ENCODE measurements at regions not wholly inside any gene's neighbourhood (a gene's known extent, or its start where the extent isn't known, plus 50 kb on each side); places are given as distances from the start of the nearest gene placed in this dataset.
A peak's percentile ranks its signal among the peaks of the same experiment; 100 is the strongest.

DNA sequence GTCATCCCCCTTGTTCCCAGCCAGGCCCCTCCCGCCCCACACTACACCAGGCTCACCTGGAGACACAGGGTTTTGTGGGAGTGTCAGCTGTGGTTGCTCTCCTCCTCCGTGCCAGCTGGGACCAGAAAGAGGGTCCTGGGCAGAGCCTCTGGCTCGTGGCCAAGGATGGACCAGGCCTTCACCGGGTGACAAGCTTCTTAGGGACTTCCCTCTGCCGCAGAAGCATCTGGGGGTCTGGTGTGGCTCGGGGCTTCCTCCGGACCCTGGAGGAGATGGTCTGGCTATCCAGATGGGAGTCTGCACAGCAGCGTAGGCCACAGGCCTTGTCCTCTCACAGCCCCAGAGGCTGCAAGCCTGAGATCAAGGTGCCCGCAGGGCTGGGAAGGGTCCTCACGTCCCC, 63.8 kb upstream of the CFAP46 start:
- Histone ChIP-seq H3K9ac (ENCODE audit: low read length in 2 of 2) (no peak overlapping the region), H3K4me1 (ENCODE audit: control insufficient read depth, insufficient read depth, low read length) (no peaks in the 10 kb centered on the region), H3K9me3 (ENCODE audit: control insufficient read depth in 2 of 2, low read length in 2 of 2) (no peaks in the 10 kb centered on the region), H3K4me3 (ENCODE audit: low read length in 2 of 2) (no peak overlapping the region), H3K27ac (ENCODE audit: low read length) (no peak overlapping the region), H3K36me3 (ENCODE audit: control insufficient read depth in 2 of 2, insufficient read depth in 2 of 2, low read length in 2 of 2) (no peaks in the 10 kb centered on the region), H3K27me3 (ENCODE audit: control insufficient read depth in 1 of 2, insufficient read depth in 2 of 2, low read length in 2 of 2) (no peaks in the 10 kb centered on the region)

DNA sequence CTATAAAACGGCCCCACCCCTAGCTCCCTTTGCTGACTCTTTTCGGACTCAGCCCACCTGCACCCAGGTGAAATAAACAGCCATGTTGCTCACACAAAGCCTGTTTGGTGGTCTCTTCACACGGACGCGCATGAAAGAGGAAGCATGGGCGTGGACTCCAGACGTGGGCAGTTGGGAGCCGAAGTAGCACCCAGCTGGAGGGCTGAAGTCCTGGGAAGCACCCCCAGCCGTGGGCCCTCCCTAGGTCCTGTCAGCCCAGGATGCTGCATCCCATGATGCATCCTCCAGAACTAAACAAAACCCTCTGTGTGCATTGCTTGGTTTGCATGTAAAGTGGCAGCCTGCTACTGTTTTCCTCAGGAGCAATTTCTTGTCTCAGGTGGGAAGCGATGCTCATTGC, 62.1 kb upstream of the CFAP46 start:
- H3K27ac ChIP-seq (ENCODE audit: low read length): no peak overlapping the region
- H3K36me3 ChIP-seq (ENCODE audit: control insufficient read depth in 2 of 2, insufficient read depth in 2 of 2, low read length in 2 of 2): no peaks in the 10 kb centered on the region
- no peaks in the 10 kb centered on the region for H3K4me1 ChIP-seq (ENCODE audit: control insufficient read depth, insufficient read depth, low read length)
- H3K4me3 ChIP-seq (ENCODE audit: low read length in 2 of 2): no peak overlapping the region
- H3K27me3 ChIP-seq (ENCODE audit: control insufficient read depth in 1 of 2, insufficient read depth in 2 of 2, low read length in 2 of 2): peaks cover 0 to 2% of the 10 kb centered on the region in 2 donors
- no peak overlapping the region for H3K9ac ChIP-seq (ENCODE audit: low read length in 2 of 2)
- H3K9me3 ChIP-seq (ENCODE audit: control insufficient read depth in 2 of 2, low read length in 2 of 2): no peaks in the 10 kb centered on the region

DNA sequence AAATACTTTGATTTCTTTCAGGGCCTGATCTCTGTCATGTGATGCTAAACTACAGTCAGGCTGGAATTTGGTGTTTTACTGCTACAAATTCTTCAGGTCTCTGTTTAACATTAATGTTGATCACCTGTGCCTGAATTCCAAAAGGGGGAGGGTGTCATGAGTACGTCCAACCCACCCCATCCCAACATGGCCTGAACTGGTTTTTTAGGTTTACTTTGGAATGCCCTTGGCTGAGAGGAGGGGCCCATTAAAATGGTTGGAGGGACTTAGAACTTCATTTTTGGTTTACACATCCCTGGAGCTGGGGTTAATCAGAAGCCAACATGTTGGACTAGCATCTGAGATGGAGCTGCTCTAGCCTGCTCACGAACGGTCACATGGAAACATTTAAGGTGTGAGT, 60.8 kb upstream of the CFAP46 start:
- H3K27ac ChIP-seq (ENCODE audit: low read length): no peak overlapping the region
- no peak overlapping the region for H3K4me3 ChIP-seq (ENCODE audit: low read length in 2 of 2)
- H3K9me3 ChIP-seq (ENCODE audit: control insufficient read depth in 2 of 2, low read length in 2 of 2): no peaks in the 10 kb centered on the region
- no peaks in the 10 kb centered on the region for H3K36me3 ChIP-seq (ENCODE audit: control insufficient read depth in 2 of 2, insufficient read depth in 2 of 2, low read length in 2 of 2)
- H3K4me1 ChIP-seq (ENCODE audit: control insufficient read depth, insufficient read depth, low read length): no peaks in the 10 kb centered on the region
- no peak overlapping the region for H3K9ac ChIP-seq (ENCODE audit: low read length in 2 of 2)
- H3K27me3 ChIP-seq (ENCODE audit: control insufficient read depth in 1 of 2, insufficient read depth in 2 of 2, low read length in 2 of 2): peaks cover 0 to 4% of the 10 kb centered on the region in 2 donors

DNA sequence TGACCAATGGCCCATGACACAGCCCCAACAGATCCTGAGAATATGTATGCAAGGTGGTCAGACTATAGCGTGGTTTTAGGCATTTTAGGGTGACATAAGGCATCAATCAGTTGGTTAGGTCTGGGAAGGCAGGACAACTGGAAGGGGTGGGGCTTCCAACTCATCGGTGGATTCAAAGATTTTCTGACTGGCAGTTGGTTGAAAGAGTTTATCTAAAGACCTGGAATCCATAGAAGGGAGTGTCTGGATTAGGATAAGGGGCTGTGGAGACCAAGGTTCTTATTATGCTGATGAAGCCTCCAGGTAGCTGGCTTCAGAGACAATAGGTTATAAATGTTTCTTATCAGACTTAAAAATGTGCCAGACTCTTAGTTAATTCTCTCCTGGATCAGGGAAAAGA, 60.3 kb upstream of the CFAP46 start:
- H3K9me3 ChIP-seq (ENCODE audit: control insufficient read depth in 2 of 2, low read length in 2 of 2): no peaks in the 10 kb centered on the region
- H3K36me3 ChIP-seq (ENCODE audit: control insufficient read depth in 2 of 2, insufficient read depth in 2 of 2, low read length in 2 of 2): no peaks in the 10 kb centered on the region
- H3K4me1 ChIP-seq (ENCODE audit: control insufficient read depth, insufficient read depth, low read length): no peaks in the 10 kb centered on the region
- H3K9ac ChIP-seq (ENCODE audit: low read length in 2 of 2): no peak overlapping the region
- H3K27ac ChIP-seq (ENCODE audit: low read length): no peak overlapping the region
- H3K27me3 ChIP-seq (ENCODE audit: control insufficient read depth in 1 of 2, insufficient read depth in 2 of 2, low read length in 2 of 2): peaks cover 0 to 4% of the 10 kb centered on the region in 2 donors
- H3K4me3 ChIP-seq (ENCODE audit: low read length in 2 of 2): no peak overlapping the region

DNA sequence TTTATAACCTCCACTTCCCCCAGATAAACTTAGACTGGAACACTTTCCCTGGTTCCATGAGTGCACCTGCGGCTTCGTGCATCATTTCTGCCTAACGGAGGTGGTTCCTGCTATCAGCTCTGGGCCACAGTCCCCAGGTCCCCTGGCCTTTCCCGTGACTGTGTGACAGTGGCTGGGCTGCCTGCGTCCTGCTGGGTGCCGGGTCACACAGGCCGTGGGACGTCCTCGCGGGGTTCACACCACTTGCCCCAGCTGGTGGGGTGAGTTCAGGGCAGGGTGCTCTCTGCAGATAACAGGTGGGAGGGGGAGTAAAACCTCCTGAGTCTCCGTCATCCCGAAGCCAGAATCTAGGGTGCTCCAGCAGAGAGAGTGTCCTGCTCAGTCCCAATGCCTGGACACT, 58.7 kb upstream of the CFAP46 start:
- Histone ChIP-seq H3K9me3 (ENCODE audit: control insufficient read depth in 2 of 2, low read length in 2 of 2) (no peaks in the 10 kb centered on the region), H3K4me3 (ENCODE audit: low read length in 2 of 2) (no peak overlapping the region), H3K27ac (ENCODE audit: low read length) (no peak overlapping the region), H3K4me1 (ENCODE audit: control insufficient read depth, insufficient read depth, low read length) (no peaks in the 10 kb centered on the region), H3K27me3 (ENCODE audit: control insufficient read depth in 1 of 2, insufficient read depth in 2 of 2, low read length in 2 of 2) (peaks cover 0 to 6% of the 10 kb centered on the region in 2 donors), H3K36me3 (ENCODE audit: control insufficient read depth in 2 of 2, insufficient read depth in 2 of 2, low read length in 2 of 2) (no peaks in the 10 kb centered on the region), H3K9ac (ENCODE audit: low read length in 2 of 2) (no peak overlapping the region)

DNA sequence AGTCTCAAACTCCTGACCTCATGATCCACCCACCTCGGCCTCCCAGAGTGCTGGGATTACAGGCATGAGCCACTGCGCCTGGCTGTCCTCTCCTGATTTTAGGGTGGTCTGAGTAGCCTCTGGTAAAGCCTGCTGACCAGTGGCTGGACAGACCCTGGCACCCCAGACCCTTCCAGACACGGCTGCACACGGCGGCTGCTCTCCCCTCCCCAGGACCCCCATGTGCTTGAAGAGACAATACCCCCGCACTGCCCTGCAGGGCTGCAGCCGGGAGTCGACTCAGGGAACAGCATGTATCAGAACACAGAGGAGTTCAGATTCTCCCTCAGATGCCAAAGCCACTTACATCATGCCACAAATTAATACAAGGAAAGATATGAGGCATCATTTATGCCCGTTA, 58.3 kb upstream of the CFAP46 start:
- Histone ChIP-seq H3K36me3 (ENCODE audit: control insufficient read depth in 2 of 2, insufficient read depth in 2 of 2, low read length in 2 of 2) (no peaks in the 10 kb centered on the region), H3K9me3 (ENCODE audit: control insufficient read depth in 2 of 2, low read length in 2 of 2) (no peaks in the 10 kb centered on the region), H3K4me3 (ENCODE audit: low read length in 2 of 2) (no peak overlapping the region), H3K9ac (ENCODE audit: low read length in 2 of 2) (no peak overlapping the region), H3K4me1 (ENCODE audit: control insufficient read depth, insufficient read depth, low read length) (no peaks in the 10 kb centered on the region), H3K27ac (ENCODE audit: low read length) (no peak overlapping the region), H3K27me3 (ENCODE audit: control insufficient read depth in 1 of 2, insufficient read depth in 2 of 2, low read length in 2 of 2) (peaks cover 0 to 8% of the 10 kb centered on the region in 2 donors)

DNA sequence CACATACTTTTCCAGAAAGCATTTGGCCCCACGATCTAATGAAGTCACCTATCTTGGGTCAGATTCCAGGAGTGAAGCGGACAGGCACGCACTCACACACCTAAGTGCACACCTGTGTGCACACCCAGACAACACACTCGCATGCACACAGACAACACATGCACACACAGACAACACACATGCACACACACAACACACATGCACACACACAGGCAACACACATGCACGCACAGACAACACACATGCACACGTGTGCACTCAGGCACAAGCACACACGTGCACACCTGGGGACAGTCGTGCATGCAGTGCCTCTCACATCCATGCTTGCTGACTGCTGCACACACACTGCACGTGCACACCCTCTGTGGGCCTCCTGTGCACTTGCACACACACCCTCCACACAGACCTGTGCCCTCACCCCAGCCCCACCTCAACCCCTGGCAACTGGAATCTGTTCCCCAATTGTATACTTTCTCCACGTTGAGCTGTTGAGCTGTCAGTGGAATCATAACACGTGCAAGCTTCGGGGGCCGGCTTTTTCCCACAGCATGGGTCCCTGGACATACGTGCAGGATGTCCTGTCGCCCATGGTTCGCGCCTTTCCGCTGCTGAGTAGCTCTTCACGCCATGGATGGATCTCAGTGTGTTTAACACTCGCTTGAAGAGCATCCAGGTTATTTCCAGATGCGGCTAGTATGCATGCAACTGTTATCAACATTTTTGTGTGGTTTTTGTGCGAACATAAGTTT, 55.3 kb upstream of the CFAP46 start:
- Histone ChIP-seq H3K27ac (ENCODE audit: low read length) (no peak overlapping the region), H3K9ac (ENCODE audit: low read length in 2 of 2) (no peak overlapping the region), H3K36me3 (ENCODE audit: control insufficient read depth in 2 of 2, insufficient read depth in 2 of 2, low read length in 2 of 2) (no peaks in the 10 kb centered on the region), H3K4me1 (ENCODE audit: control insufficient read depth, insufficient read depth, low read length) (peaks cover 4% of the 10 kb centered on the region), H3K27me3 (ENCODE audit: control insufficient read depth in 1 of 2, insufficient read depth in 2 of 2, low read length in 2 of 2) (peaks cover 10 to 12% of the 10 kb centered on the region in 2 donors), H3K4me3 (ENCODE audit: low read length in 2 of 2) (no peak overlapping the region), H3K9me3 (ENCODE audit: control insufficient read depth in 2 of 2, low read length in 2 of 2) (no peaks in the 10 kb centered on the region)

DNA sequence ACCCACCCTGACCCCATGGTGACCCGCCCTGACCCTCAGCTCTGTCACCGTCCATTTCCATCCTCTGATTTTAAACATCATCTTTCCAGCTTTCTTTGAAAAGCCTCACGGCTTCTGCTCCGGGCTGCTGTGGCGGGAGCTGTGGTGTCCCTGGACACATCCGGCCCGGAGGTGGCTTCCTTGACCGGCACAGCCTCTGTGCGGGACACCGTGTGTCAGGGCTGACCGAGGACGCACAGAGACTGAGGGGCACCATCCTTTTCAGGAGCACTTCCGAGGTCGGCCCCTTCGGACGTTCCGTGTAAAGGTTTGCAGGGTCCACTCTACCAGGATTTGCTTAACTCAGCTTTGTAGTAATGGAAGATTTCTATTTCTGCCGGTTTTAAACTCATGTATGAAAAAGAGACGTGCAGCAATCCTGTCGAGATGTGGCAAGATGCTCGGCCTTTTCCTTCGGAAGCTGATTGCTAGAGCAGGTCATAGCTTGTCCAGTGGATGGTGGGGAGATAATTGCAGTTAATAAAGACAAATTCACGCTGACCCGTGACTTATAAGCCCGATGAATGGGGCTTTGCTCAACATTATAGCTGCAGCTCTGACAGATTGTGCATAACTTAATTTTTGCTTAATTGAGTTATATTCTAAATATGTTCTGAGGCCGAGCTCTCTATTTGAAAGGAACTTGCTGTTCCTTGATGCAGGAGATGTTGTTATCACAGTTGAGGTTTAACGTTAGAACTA, 54.4 kb upstream of the CFAP46 start:
- Histone ChIP-seq H3K27me3 (ENCODE audit: control insufficient read depth in 1 of 2, insufficient read depth in 2 of 2, low read length in 2 of 2) (peaks cover 10 to 14% of the 10 kb centered on the region in 2 donors), H3K36me3 (ENCODE audit: control insufficient read depth in 2 of 2, insufficient read depth in 2 of 2, low read length in 2 of 2) (no peaks in the 10 kb centered on the region), H3K4me3 (ENCODE audit: low read length in 2 of 2) (no peak overlapping the region), H3K27ac (ENCODE audit: low read length) (no peak overlapping the region), H3K4me1 (ENCODE audit: control insufficient read depth, insufficient read depth, low read length) (peaks cover 4% of the 10 kb centered on the region), H3K9ac (ENCODE audit: low read length in 2 of 2) (no peak overlapping the region), H3K9me3 (ENCODE audit: control insufficient read depth in 2 of 2, low read length in 2 of 2) (no peaks in the 10 kb centered on the region)

DNA sequence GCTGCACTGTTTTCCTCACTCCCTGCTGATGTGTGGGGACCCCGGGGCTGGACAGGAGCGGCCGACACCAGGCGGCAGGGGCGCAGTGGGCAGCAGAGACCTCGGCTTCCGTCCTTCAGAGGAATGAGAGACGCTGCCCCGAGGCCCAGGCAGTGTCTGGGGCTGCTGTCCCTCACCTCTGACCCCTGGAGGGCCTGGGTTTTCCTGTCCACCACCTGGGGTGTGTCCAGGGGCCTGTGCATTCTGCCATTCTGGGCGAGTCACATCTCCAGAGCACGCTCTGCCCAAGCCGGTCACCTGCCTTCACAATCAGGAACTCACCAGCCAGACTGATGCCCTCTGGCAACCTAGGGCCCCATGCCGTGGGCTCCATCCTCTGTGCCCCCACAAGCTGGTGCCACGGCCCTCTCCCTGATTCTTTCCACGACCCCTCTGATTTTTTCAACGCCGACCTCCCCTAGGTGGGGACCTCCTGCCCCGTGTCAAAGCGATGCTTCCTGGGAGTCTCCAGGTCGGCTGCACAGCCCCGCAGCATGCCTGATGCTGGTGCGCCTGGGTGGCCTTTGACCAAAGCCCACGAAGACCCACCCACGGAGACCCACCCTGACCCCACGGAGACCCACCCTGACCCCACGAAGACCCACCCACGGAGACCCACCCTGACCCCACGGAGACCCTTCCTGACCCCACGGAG, 53.7 kb upstream of the CFAP46 start:
- H3K36me3 ChIP-seq (ENCODE audit: control insufficient read depth in 2 of 2, insufficient read depth in 2 of 2, low read length in 2 of 2): no peaks in the 10 kb centered on the region
- H3K27ac ChIP-seq (ENCODE audit: low read length): no peak overlapping the region
- no peak overlapping the region for H3K4me3 ChIP-seq (ENCODE audit: low read length in 2 of 2)
- peaks cover 4% of the 10 kb centered on the region for H3K4me1 ChIP-seq (ENCODE audit: control insufficient read depth, insufficient read depth, low read length)
- H3K27me3 ChIP-seq (ENCODE audit: control insufficient read depth in 1 of 2, insufficient read depth in 2 of 2, low read length in 2 of 2): peaks cover 10 to 14% of the 10 kb centered on the region in 2 donors
- no peak overlapping the region for H3K9ac ChIP-seq (ENCODE audit: low read length in 2 of 2)
- H3K9me3 ChIP-seq (ENCODE audit: control insufficient read depth in 2 of 2, low read length in 2 of 2): no peaks in the 10 kb centered on the region

DNA sequence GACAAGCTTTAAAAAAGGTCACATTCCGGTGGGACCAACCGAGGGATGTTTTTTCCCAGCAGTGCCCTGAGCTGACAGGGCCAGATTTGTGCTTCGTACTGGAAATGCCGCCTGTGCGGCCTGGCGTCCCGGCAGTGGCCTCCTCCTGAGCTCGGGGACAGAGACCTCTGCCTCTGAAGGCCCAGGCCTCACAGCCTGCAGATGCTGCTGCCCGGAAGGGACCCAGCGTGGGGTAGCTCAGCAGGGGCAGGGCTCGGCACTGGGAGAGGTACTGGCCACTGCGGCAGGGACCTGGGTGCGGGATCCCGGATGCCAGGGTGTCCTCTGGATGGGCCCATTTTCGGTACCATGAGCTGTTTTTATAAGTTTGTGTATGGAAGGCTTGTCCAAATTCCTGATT, 52.4 kb upstream of the CFAP46 start:
- H3K9me3 ChIP-seq (ENCODE audit: control insufficient read depth in 2 of 2, low read length in 2 of 2): no peaks in the 10 kb centered on the region
- H3K27me3 ChIP-seq (ENCODE audit: control insufficient read depth in 1 of 2, insufficient read depth in 2 of 2, low read length in 2 of 2): peaks cover 10 to 12% of the 10 kb centered on the region in 2 donors
- peak overlapping the region; percentile 41 to 69 for H3K4me3 ChIP-seq (ENCODE audit: low read length in 2 of 2)
- H3K9ac ChIP-seq (ENCODE audit: low read length in 2 of 2): peak overlapping the region in 1 of 2 donors; percentile 47
- peaks cover 4% of the 10 kb centered on the region for H3K4me1 ChIP-seq (ENCODE audit: control insufficient read depth, insufficient read depth, low read length)
- no peak overlapping the region for H3K27ac ChIP-seq (ENCODE audit: low read length)
- H3K36me3 ChIP-seq (ENCODE audit: control insufficient read depth in 2 of 2, insufficient read depth in 2 of 2, low read length in 2 of 2): no peaks in the 10 kb centered on the region
